ENCODE measurements at regions not wholly inside any gene's neighbourhood (a gene's known extent, or its start where the extent isn't known, plus 50 kb on each side); places are given as distances from the start of the nearest gene placed in this dataset.

DNA sequence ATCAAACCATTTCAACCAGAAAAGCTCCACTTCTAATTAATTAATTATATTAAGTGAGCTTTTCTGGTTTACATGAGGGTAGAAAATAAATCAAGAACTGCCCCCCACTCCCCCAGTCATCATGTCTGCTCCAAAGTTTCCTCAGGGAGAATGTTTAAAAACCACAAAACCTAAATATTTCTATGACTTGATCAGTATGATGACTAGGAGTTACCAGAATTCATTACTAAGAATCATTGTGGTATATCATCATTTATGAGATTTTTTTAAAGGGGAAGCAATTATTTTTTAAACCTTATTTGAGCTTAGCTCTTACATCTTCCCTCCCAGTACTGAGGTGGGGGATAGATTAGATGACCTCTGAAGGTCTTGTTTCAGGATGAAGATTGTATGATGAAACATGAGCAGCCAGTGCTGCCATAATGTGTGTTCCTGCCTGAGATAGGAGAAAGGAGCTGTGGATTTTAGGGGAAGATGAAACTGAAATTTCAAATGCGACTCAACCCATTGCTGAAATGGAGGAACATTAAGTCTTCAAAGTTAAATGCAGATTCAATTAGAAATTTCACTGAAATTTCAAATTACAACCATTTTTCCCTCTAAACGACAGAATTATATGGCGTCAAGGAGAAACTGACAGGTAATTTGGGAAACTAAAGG, 401.3 kb upstream of the CADM1 start:
- DNase-seq, result no peak

- no peak for DNase-seq
These were observed 399.0 kb upstream of the CADM1 start for GRCh38 chr11:115903179-115903578.

GRCh38 chr11:115901069-115901468, 396.9 kb upstream of the CADM1 start:
- DNase-seq, result no peak

GRCh38 chr11:115900111-115900510, 395.9 kb upstream of the CADM1 start:
- DNase-seq, result no peak

- DNase-seq, result no peak
These were observed 393.5 kb upstream of the CADM1 start for GRCh38 chr11:115897707-115898106.

DNA sequence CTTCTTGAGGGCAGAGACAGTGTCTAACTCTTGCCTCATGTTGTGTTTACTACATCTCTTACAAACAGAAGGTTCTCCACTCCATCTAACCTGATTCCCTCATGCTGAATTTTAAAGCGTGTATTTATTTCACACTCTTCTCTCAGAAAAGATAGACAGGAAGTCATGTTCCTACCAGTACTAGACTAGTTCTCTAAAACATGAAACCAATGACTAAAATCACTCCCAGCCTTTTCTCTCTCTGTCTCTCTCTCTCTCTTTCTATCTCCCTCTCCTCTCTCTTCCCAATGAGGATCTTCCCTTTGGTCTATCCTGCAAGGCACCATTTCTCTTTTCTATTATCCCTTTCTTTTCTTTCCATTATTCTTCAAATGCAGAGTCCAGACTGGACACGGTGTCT, 391.9 kb upstream of the CADM1 start:
- no peak for DNase-seq

- no peak for DNase-seq
These were observed 391.4 kb upstream of the CADM1 start for GRCh38 chr11:115895594-115895993.

DNA sequence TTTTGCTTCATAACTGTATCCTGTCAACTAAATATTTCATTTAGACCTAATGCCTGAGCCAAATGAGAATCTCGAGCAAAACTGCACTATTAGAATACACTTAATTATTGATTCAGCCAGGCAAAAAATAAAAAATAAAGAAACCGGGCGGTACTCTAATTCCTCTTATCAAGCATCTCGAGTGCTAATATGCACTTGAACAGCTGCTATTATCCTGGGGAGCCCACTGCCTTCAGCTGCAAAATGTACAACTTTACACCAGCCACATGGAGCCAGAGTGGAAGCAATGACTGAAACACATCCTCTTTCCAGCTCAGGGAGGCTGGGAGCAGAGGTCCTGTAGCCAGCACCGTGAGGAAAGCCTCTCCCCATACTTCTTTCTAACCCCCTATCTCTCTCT, 390.0 kb upstream of the CADM1 start:
- no peak for DNase-seq

DNA sequence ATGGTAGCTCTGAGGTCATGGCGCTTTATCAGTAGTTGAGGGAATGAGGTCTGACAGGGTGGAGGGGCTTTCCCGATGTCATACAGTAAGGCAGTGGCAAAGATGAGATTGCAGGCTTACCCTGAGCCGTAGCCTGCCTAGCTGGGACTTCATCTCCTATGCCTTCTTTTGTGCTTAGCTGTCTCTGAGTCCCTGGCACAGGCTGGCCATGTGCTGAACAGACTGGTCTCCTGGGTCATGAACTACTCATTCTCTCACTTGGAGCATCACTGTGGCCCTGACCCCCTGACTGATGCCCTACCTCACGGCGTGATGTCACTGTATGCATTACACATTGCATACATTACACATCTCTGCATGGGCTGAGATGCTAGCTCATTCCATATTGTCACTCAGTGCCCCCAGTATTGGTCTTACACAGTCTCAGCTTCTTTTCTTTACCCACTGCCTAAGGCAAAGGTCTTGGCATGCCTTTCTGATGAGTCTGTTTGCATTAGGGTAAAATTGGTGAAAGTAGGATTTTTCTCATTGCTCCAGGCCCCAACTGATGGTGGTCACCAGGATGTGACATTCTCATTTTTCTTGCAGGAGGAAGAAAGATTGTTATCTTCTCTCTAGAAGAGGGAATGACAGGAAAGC, 389.4 kb upstream of the CADM1 start:
- DNase-seq, result no peak

- no peak for DNase-seq
These were observed 387.8 kb upstream of the CADM1 start for GRCh38 chr11:115892016-115892415.

GRCh38 chr11:115891581-115891980, 387.4 kb upstream of the CADM1 start:
- no peak for DNase-seq

- DNase-seq, result no peak
These were observed 386.3 kb upstream of the CADM1 start for GRCh38 chr11:115890500-115890899.

DNA sequence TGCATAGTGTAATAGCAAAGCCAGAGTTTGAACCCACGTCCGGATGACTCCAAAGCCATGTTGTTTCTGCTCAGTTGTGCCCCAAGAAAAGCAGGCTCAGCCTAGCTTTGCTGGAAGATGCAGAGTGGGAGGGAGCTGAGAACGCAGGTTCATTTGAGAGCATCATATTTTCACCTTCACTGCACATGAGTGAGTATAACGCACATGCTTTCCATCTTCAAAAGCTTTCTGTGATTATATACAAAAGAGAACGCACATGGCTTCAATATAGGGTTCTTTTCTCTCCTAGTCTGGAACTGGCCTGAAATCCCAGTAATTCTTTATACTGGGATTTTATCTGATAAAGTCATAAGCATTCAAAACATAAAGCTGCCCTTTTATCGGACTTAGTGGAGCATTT, 385.5 kb upstream of the CADM1 start:
- no peak for DNase-seq

GRCh38 chr11:115887727-115888126, 383.5 kb upstream of the CADM1 start:
- DNase-seq, result no peak

DNA sequence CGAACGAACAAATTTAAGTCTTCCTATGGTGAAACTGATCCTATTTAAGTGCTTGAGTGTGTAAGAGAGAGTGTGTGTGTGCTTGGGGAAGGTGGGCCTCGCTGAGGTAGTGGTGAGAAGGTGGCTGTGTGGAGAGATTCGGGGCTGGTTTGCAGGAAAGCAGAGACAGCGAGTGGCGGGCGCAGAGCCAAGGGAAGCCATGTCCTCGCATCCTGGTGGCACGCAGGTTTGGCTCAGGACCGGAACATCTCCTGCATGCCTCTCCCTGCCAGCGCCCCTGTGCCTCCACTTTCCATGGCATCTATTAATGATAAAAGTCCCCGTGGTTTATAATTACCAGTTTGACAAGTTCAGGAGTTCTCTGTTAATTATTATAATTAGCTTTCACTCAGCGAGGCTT, 383.1 kb upstream of the CADM1 start:
- DNase-seq, result no peak

GRCh38 chr11:115886422-115886733, 382.2 kb upstream of the CADM1 start:
- no peak for DNase-seq

DNA sequence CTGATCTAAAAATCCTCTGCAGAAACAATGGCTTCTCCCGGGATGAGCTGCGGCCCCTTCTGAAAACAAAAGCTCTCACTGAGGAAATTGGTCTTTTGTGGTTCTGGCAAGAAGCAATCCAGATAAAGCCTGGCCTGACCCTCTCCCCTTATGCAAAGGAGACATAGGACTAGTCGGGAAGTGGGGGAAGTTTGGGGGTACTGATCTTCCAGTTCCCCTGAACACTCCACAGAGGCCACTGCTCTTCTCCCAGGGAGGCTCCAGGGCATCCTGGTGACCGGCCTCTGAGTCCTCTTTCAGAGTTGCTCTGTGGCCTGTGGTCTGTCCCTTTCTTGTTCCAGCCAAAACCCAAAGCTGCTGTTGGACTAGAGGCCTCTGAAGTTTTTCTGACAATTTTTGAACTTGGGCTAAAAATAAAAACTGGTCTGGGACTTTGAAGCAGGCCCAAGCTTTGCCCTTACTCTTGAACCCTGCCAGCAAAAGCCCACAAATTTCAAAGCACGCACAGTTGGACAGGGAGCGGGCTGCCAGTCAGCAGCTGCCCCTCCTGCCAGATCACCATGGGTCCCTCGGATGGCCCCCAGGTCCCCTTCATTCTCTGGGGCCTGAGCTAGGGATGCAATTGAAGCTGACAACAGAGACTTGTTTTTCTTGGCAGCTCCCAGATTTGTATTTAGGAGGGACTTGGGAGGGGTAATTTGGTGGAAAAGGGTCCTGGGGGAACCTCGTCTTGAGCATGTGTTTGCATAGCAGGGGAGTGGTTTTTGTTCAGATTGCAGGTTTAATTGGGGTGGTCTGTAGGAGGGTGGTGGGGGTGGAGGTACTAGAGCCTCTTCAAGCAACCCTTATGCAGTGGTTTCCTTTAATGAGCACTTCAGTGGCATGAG, 381.6 kb upstream of the CADM1 start:
- DNase-seq, result no peak

- no peak for DNase-seq
These were observed 380.8 kb upstream of the CADM1 start for GRCh38 chr11:115884800-115885534.

GRCh38 chr11:115874843-115875242, 370.6 kb upstream of the CADM1 start:
- DNase-seq, result no peak

DNA sequence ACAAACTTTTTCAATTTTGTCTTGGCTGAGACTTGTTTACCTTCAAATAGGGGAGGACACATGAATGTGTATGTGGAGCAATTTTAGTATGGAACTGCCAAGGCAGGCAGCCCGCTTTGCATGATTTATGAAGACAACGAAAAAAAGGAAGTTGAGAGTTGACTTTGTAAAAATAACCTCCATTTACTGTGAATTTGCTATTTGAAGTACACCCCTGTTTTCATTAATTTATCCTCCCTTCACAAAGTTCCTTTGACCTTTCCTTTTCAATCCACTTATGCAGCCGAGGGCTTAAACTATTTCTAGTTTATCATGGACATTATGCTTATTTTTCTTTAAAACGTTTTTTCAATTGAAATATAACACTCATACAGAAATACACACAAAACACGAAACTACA, 369.6 kb upstream of the CADM1 start:
- no peak for DNase-seq

GRCh38 chr11:115872416-115872815, 368.2 kb upstream of the CADM1 start:
- no peak for DNase-seq

DNA sequence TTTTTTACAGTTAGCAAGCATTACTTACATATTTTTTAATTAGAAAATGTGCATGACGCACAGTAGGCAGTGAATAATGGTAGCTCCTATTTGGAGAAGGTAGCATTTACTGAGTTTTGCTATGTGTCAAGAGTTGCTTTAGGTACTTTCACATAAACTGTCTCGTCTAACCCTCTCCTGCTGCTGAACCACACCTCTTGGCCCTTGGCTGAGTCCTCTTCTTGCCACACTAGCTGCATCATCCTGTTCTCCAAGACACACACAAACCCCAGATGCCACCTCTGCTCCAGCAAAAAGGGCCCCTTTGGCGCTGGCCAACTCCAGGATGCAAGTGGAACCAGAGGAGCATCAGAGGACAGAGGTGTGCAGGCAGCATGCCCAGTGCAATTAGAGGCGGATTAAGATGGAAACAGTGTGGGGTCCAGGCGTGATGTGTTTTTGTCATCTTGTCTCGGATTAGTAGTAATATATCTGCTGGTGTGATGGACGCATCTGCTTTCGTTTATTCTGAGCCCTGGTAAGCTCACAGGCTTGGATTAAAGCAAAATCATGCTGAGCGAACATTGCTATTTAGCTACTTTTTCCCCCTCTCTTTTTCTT, 367.0 kb upstream of the CADM1 start:
- DNase-seq, result no peak

Measured in activated CD4-positive, alpha-beta T cell treated with anti-CD3 and anti-CD28 coated beads, Interleukin-2, amount 50 U/mL, for 4 hours (primary cell).